OCI-LY1 (cell line): ENCODE measurements at regions not wholly inside any gene's neighbourhood (a gene's known extent, or its start where the extent isn't known, plus 50 kb on each side); places are given as distances from the start of the nearest gene placed in this dataset.

Experiments
- CTCF ChIP-seq: fragments of 200-600 bp; sonication (generic), shearing (Covaris generic); IDR thresholded peaks from 2 replicates; pipeline ENCODE4 v1.5.1; 2017; ENCODE audit warnings: mild to moderate bottlenecking, antibody characterized with exemption, low read length, moderate library complexity, mixed read lengths
- EZH2 ChIP-seq: fragments of 200-600 bp; sonication (generic), shearing (Covaris generic); IDR thresholded peaks from 2 replicates; pipeline ENCODE4 v1.8.0; 2017; ENCODE audit warnings: borderline replicate concordance, mixed run types, mild to moderate bottlenecking, antibody characterized with exemption, low read length, moderate library complexity, mixed read lengths

- TF ChIP-seq CTCF (peak; percentile 74), EZH2 (no peak)
These were observed 282.9 kb upstream of the TNP1 start for GRCh38 chr2:217142649-217143266.
